MM.1S (cell line): ENCODE measurements at regions not wholly inside any gene's neighbourhood (a gene's known extent, or its start where the extent isn't known, plus 50 kb on each side); places are given as distances from the start of the nearest gene placed in this dataset.

Source experiments
- EZH2 ChIP-seq: fragments of 300-600 bp; sonication (generic); optimal IDR thresholded peaks from 2 replicates; pipeline ENCODE3; 2017; ENCODE audit warnings: low read depth, mild to moderate bottlenecking, antibody characterized with exemption, low read length, mixed read lengths
- EZH2phosphoT487 ChIP-seq: fragments of 300-600 bp; sonication (generic); IDR thresholded peaks from 2 replicates; pipeline ENCODE4 v1.6.1; 2018; ENCODE audit warnings: antibody characterized with exemption, low read length
- TF ChIP-seq, protein P1 (sequence below): fragments of 300-600 bp; sonication (generic); IDR thresholded peaks from 2 replicates; pipeline ENCODE4 v1.5.1; 2016; ENCODE audit warnings: antibody characterized with exemption, low read length, mixed read lengths

DNA sequence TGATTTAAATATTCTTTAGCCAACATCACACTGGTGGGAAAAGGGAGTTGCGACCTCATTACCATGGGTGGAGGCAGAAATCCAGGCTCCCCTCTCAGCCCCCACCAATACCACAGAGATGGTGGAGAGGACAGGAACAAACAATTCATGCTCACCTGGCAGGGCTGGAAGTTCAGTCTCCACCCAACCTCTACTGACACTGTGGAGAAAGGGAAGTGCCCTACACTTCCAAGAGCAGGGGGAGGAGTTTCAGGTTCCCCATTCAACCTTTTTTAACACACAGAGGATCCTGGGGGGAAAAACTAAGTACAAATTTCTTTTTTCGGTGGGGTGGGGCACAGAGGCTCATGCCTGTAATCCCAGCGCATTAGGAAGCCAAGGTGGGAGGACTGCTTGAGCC, 210.1 kb upstream of the KCTD7 start:
- TF ChIP-seq, protein P1, sequence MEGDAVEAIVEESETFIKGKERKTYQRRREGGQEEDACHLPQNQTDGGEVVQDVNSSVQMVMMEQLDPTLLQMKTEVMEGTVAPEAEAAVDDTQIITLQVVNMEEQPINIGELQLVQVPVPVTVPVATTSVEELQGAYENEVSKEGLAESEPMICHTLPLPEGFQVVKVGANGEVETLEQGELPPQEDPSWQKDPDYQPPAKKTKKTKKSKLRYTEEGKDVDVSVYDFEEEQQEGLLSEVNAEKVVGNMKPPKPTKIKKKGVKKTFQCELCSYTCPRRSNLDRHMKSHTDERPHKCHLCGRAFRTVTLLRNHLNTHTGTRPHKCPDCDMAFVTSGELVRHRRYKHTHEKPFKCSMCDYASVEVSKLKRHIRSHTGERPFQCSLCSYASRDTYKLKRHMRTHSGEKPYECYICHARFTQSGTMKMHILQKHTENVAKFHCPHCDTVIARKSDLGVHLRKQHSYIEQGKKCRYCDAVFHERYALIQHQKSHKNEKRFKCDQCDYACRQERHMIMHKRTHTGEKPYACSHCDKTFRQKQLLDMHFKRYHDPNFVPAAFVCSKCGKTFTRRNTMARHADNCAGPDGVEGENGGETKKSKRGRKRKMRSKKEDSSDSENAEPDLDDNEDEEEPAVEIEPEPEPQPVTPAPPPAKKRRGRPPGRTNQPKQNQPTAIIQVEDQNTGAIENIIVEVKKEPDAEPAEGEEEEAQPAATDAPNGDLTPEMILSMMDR = no peak
- TF ChIP-seq EZH2phosphoT487 (no peak), EZH2 (no peak)
